Endodermal cell (in vitro differentiated cells): ENCODE measurements at regions not wholly inside any gene's neighbourhood (a gene's known extent, or its start where the extent isn't known, plus 50 kb on each side); places are given as distances from the start of the nearest gene placed in this dataset.

Source experiments
- DNase-seq: peaks from one replicate; pipeline ENCODE4 v3.0.0-alpha.2; 2017
- H3K27ac ChIP-seq: 2 replicates; pipeline ENCODE4 v1.5.1; 2013; ENCODE audit warnings: mild to moderate bottlenecking, low read depth, low read length, moderate library complexity
- H3K27me3 ChIP-seq: 2 replicates; pipeline ENCODE4 v1.6.1; 2013; ENCODE audit warnings: mild to moderate bottlenecking, low read length, moderate library complexity; ENCODE audit not compliant: insufficient read depth, control insufficient read depth, poor library complexity, severe bottlenecking
- H3K36me3 ChIP-seq: 2 replicates; pipeline ENCODE4 v1.7.0; 2013; ENCODE audit warnings: mild to moderate bottlenecking, low read length, moderate library complexity; ENCODE audit not compliant: control insufficient read depth, insufficient read depth
- H3K4me1 ChIP-seq: one replicate; pipeline ENCODE4 v1.7.0; 2013; ENCODE audit warnings: low read length; ENCODE audit not compliant: control insufficient read depth, insufficient read depth
- H3K4me3 ChIP-seq: 2 replicates; pipeline ENCODE4 v1.5.1; 2013; ENCODE audit warnings: mild to moderate bottlenecking, low read length, moderate library complexity
- H3K9ac ChIP-seq: 2 replicates; pipeline ENCODE4 v1.6.1; 2013; ENCODE audit warnings: mild to moderate bottlenecking, low read length, moderate library complexity; ENCODE audit not compliant: poor library complexity, severe bottlenecking; ENCODE audit errors: extremely low read depth
- H3K9me3 ChIP-seq: 2 replicates; pipeline ENCODE4 v1.6.1; 2013; ENCODE audit warnings: mild to moderate bottlenecking, low read length, moderate library complexity; ENCODE audit not compliant: control insufficient read depth
- H3K27ac Mint-ChIP-seq: 2 replicates; pipeline ENCODE4 v1.8.0; 2020; ENCODE audit warnings: mixed read lengths
- H3K27me3 Mint-ChIP-seq: 2 replicates; pipeline ENCODE4 v1.8.0; 2021; ENCODE audit warnings: mild to moderate bottlenecking, mixed read lengths; ENCODE audit not compliant: insufficient read depth
- H3K36me3 Mint-ChIP-seq: 2 replicates; pipeline ENCODE4 v1.8.0; 2020; ENCODE audit warnings: low read depth, mixed read lengths
- H3K4me1 Mint-ChIP-seq: 2 replicates; pipeline ENCODE4 v1.8.0; 2020; ENCODE audit warnings: mixed read lengths
- H3K4me3 Mint-ChIP-seq: 2 replicates; pipeline ENCODE4 v1.8.0; 2020; ENCODE audit warnings: mild to moderate bottlenecking, moderate library complexity, mixed read lengths
- H3K9me3 Mint-ChIP-seq: 2 replicates; pipeline ENCODE4 v1.8.0; 2020; ENCODE audit warnings: mild to moderate bottlenecking, mixed read lengths
- WGBS, 2 experiments: methylation state at CpG; one replicate each; pipeline versions ENCODE4 v1.1.5 to v1.1.7; 2013; ENCODE audit warnings: missing lambda C conversion rate in 2 of 2, mixed read lengths in 1 of 2; ENCODE audit not compliant: insufficient coverage in 1 of 2, insufficient read length in 1 of 2; 5-methylcytosine and 5-hydroxymethylcytosine counted together
- TF ChIP-seq, protein P1 (sequence below): fragments of 200-600 bp; sonication (generic); conservative IDR thresholded peaks from 2 replicates; pipeline ENCODE4 v1.5.0; 2021; ENCODE audit warnings: antibody characterized with exemption, mild to moderate bottlenecking

DNA sequence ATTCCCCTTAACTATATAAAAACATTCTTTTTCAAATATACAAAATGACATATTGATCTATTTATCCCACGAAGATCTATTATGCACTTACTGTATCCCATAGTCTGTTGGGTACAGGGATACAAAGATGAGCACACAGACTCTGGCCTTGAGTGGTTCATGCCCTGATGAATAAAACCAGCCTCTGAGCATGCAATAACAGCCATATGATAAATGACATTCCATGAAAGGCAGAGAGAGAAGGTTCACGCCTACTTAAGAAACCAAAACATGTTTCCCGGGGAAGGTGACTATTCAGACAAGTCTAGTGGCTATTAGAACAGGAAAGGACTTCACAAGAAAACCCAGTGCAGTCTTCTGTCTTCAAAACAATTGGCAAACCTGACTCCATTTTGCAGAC, 406.2 kb upstream of the BRINP1 start:
- Mint-ChIP-seq H3K27me3 (no peaks in the 10 kb centered on the region), H3K27ac (no peak overlapping the region), H3K9me3 (no peaks in the 10 kb centered on the region), H3K4me3 (no peak overlapping the region), H3K4me1 (peaks cover 24% of the 10 kb centered on the region), H3K36me3 (no peaks in the 10 kb centered on the region)
- TF ChIP-seq, protein P1, sequence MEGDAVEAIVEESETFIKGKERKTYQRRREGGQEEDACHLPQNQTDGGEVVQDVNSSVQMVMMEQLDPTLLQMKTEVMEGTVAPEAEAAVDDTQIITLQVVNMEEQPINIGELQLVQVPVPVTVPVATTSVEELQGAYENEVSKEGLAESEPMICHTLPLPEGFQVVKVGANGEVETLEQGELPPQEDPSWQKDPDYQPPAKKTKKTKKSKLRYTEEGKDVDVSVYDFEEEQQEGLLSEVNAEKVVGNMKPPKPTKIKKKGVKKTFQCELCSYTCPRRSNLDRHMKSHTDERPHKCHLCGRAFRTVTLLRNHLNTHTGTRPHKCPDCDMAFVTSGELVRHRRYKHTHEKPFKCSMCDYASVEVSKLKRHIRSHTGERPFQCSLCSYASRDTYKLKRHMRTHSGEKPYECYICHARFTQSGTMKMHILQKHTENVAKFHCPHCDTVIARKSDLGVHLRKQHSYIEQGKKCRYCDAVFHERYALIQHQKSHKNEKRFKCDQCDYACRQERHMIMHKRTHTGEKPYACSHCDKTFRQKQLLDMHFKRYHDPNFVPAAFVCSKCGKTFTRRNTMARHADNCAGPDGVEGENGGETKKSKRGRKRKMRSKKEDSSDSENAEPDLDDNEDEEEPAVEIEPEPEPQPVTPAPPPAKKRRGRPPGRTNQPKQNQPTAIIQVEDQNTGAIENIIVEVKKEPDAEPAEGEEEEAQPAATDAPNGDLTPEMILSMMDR = no peak
- Histone ChIP-seq H3K36me3 (no peaks in the 10 kb centered on the region), H3K27ac (no peak overlapping the region), H3K4me3 (no peak overlapping the region), H3K4me1 (no peaks in the 10 kb centered on the region), H3K9ac (no peak overlapping the region), H3K9me3 (no peaks in the 10 kb centered on the region), H3K27me3 (no peaks in the 10 kb centered on the region)
- WGBS, 2 experiments = 86 to 93% methylated on average over 3 of the region's 3 CpGs
- DNase-seq = no peak

DNA sequence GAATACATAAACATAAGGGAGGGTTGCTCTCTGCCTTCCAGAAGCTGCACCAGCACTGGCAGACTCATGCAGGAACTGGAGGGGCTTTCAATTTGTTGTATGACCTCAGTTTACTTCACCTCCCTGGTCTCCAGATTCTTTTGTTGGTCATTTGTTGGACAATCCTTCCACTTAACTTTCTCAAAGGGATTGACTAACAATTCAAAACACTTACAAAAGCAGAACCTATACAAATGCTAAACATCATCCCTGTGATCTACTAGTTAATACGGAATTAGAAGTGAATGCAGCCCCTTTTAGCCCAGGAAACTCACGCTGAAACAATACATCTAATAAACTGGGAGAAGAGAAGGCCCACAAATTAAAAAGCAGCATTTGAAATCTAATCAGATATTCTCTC, 404.6 kb upstream of the BRINP1 start:
- Histone ChIP-seq H3K36me3 (no peaks in the 10 kb centered on the region), H3K9me3 (no peaks in the 10 kb centered on the region), H3K4me1 (no peaks in the 10 kb centered on the region), H3K9ac (no peak overlapping the region), H3K27ac (no peak overlapping the region), H3K27me3 (no peaks in the 10 kb centered on the region), H3K4me3 (no peak overlapping the region)
- no peak for DNase-seq
- Mint-ChIP-seq H3K27me3 (no peaks in the 10 kb centered on the region), H3K27ac (no peak overlapping the region), H3K4me1 (peaks cover 24% of the 10 kb centered on the region), H3K4me3 (no peak overlapping the region), H3K36me3 (no peaks in the 10 kb centered on the region), H3K9me3 (no peaks in the 10 kb centered on the region)
- WGBS, 2 experiments = 42% methylated on average over 2 of the region's 2 CpGs; no CpG with 5 or more reads in 1 of the 2 experiments
- TF ChIP-seq, protein P1 = no peak

DNA sequence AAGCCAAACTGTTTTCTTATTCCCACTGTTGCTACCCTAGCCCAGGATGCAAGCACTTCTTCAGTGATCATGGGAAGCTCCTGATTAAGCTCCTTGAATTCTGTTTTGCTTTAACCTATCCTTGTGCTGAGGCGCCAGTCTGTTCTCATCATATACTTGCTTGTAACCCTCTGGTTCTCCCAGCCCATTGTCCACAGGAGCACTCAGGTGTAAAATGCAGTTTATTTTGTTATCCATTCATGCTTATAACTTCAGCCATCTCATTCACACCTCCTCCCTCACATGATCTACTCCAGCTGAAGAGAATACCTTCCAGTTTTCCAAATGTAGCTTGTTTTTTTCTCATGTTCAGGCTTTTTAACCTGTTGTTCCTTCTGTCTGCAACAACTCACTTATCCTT, 402.1 kb upstream of the BRINP1 start:
- 73 to 79% methylated on average over 1 of the region's 1 CpG for WGBS, 2 experiments
- no peak overlapping the region for H3K4me3 ChIP-seq
- no peaks in the 10 kb centered on the region for H3K27me3 ChIP-seq
- Mint-ChIP-seq H3K4me3 (no peak overlapping the region), H3K27me3 (no peaks in the 10 kb centered on the region), H3K9me3 (no peaks in the 10 kb centered on the region), H3K27ac (no peak overlapping the region), H3K4me1 (peaks cover 25% of the 10 kb centered on the region), H3K36me3 (no peaks in the 10 kb centered on the region)
- no peak overlapping the region for H3K9ac ChIP-seq
- no peak for DNase-seq
- H3K9me3 ChIP-seq = no peaks in the 10 kb centered on the region
- no peak overlapping the region for H3K27ac ChIP-seq
- TF ChIP-seq, protein P1 = no peak
- no peaks in the 10 kb centered on the region for H3K36me3 ChIP-seq
- H3K4me1 ChIP-seq = no peaks in the 10 kb centered on the region
